ENCODE measurements at regions not wholly inside any gene's neighbourhood (a gene's known extent, or its start where the extent isn't known, plus 50 kb on each side); places are given as distances from the start of the nearest gene placed in this dataset.

GRCh38 chr5:82335806-82336205 is 57.7 kb upstream of the RPS23 start:
- FAIRE-seq (no peak), DNase-seq (ENCODE audit: low spot score) (no peak), ATAC-seq (no peak)
- in situ Hi-C loops (cut with HindIII; ENCODE audit: extremely low pct_ligation_motif_present, low pct_unique_long_range_greater_than_20kb) (no loop called here), intact Hi-C loops (cut with micrococcal nuclease; ENCODE audit: unreplicated experiment) (no loop called here)
- Histone ChIP-seq H3K27me3 (ENCODE audit: control insufficient read depth in 1 of 2, insufficient read depth in 2 of 2, low read length in 2 of 2) (peaks cover 2 to 5% of the 10 kb centered on the region in 2 experiments; a peak in 3 of 5 replicates), H3K27ac (ENCODE audit: extremely low read length, insufficient read depth, low read length) (no peak overlapping the region), H3K4me1 (ENCODE audit: insufficient read depth, low read length) (peaks cover 5% of the 10 kb centered on the region), H4K20me1 (ENCODE audit: insufficient read depth, low read length) (no peaks in the 10 kb centered on the region), H3K4me3 (replicated peaks in 1 of 3; ENCODE audit: insufficient read depth in 1 of 3, low read depth in 2 of 3, low read length in 3 of 3) (no peak overlapping the region), H3K9me3 (ENCODE audit: low read length) (no peaks in the 10 kb centered on the region), H3K4me2 (ENCODE audit: low read depth, low read length) (no peak overlapping the region), H3K9ac (ENCODE audit: insufficient read depth, low read depth, low read length) (no peak overlapping the region), H2AFZ (ENCODE audit: low read length) (no peak overlapping the region), H3K36me3 (replicated peaks in 1 of 2; ENCODE audit: control insufficient read depth in 1 of 2, insufficient read depth in 2 of 2, low read length in 2 of 2) (no peaks in the 10 kb centered on the region), H3K79me2 (ENCODE audit: insufficient read depth, low read length) (no peaks in the 10 kb centered on the region)
- WGBS (ENCODE audit: low lambda C conversion rate) = 34% methylated on average over 5 of the region's 5 CpGs
- TF ChIP-seq ZNF337 (CRISPR knock-in tag; IDR thresholded peaks at IDR 0.05; ENCODE audit: borderline replicate concordance, low read depth) = no peak
- no peak for TF ChIP-seq HNF4A (CRISPR knock-in tag; IDR thresholded peaks at IDR 0.05)
- no peak for TF ChIP-seq ZBTB4 (CRISPR knock-in tag; IDR thresholded peaks at IDR 0.05; ENCODE audit: borderline replicate concordance)
- TF ChIP-seq ZNF564 (CRISPR knock-in tag; IDR thresholded peaks at IDR 0.05) = no peak
- TF ChIP-seq ZNF749 (CRISPR knock-in tag; IDR thresholded peaks at IDR 0.05; ENCODE audit: borderline replicate concordance) = no peak
- TF ChIP-seq ZSCAN25 (CRISPR knock-in tag; IDR thresholded peaks at IDR 0.05) = no peak
- no peak for TF ChIP-seq NFE2L2 (IDR thresholded peaks at IDR 0.05; ENCODE audit: low read length)
- no peak for TF ChIP-seq THAP7 (CRISPR knock-in tag; IDR thresholded peaks at IDR 0.05)
- no peak for TF ChIP-seq PRDM15 (CRISPR knock-in tag; IDR thresholded peaks at IDR 0.05)
- TF ChIP-seq TEAD2 (CRISPR knock-in tag; IDR thresholded peaks at IDR 0.05) = no peak
- TF ChIP-seq ZNF615 (CRISPR knock-in tag; IDR thresholded peaks at IDR 0.05; ENCODE audit: borderline replicate concordance) = no peak
- TF ChIP-seq FOXO4 (CRISPR knock-in tag; conservative IDR thresholded peaks at IDR 0.05) = no peak
- TF ChIP-seq ZNF143 (CRISPR knock-in tag; IDR thresholded peaks at IDR 0.05) = no peak
- TF ChIP-seq HIVEP1 (CRISPR knock-in tag; IDR thresholded peaks at IDR 0.05) = no peak
- no peak for TF ChIP-seq ZNF746 (CRISPR knock-in tag; IDR thresholded peaks at IDR 0.05)
- TF ChIP-seq MAF1 (CRISPR knock-in tag; IDR thresholded peaks at IDR 0.05; ENCODE audit: borderline replicate concordance) = no peak
- TF ChIP-seq ZNF569 (CRISPR knock-in tag; IDR thresholded peaks at IDR 0.05; ENCODE audit: borderline replicate concordance) = no peak
- POLR2A ChIA-PET = no interaction called here
- CTCF ChIA-PET (ENCODE audit: low intra/inter-chr PET ratio, low total read pairs) = no interaction called here
- BruUV-seq (replicated peaks) = no TSS peak

Measured in HepG2 (cell line).